ENCODE measurements at regions not wholly inside any gene's neighbourhood (a gene's known extent, or its start where the extent isn't known, plus 50 kb on each side); places are given as distances from the start of the nearest gene placed in this dataset.

- TF ChIP-seq EZH2 (IDR thresholded peaks at IDR 0.05), result no peak
- TF ChIP-seq CTCF (IDR thresholded peaks at IDR 0.05), result no peak
Measured at GRCh38 chr1:232227306-232227705, 402.6 kb downstream of the SIPA1L2 start.
